Right lobe of liver (tissue), 6 donors: ENCODE measurements at regions not wholly inside any gene's neighbourhood (a gene's known extent, or its start where the extent isn't known, plus 50 kb on each side); places are given as distances from the start of the nearest gene placed in this dataset.

Experiments
- ATAC-seq, 4 donors: fragments of 200-7000 bp; cut with Tn5 transposase; one replicate each; pipeline ENCODE4 v1.9.1; 2020; ENCODE audit warnings: mild to moderate bottlenecking in 4 of 4, moderate library complexity in 4 of 4
- DNase-seq, 3 donors: peaks; one replicate each; pipeline ENCODE4 v3.0.0-alpha.2; 2020
- H3K27ac ChIP-seq, 3 donors: fragments of 200-600 bp; one replicate each; pipeline ENCODE4 v1.8.0; 2022
- H3K27me3 ChIP-seq, 2 donors: fragments of 200-600 bp; one replicate each; pipeline ENCODE4 v1.8.0; 2022
- H3K36me3 ChIP-seq, 4 donors: fragments of 200-600 bp; sonication (generic) in 1 of 4; one replicate each; pipeline versions ENCODE4 v1.5.1 to v1.8.0; 2017 to 2022; ENCODE audit warnings: control low read depth in 1 of 4
- H3K4me1 ChIP-seq, 4 donors: fragments of 200-600 bp; sonication (generic) in 1 of 4; one replicate each; pipeline versions ENCODE4 v1.5.1 to v1.8.0; 2017 to 2022; ENCODE audit warnings: control low read depth in 1 of 4
- H3K4me3 ChIP-seq, 3 donors: fragments of 200-600 bp; one replicate each; pipeline ENCODE4 v1.8.0; 2022
- H3K9me3 ChIP-seq, 4 donors: fragments of 200-600 bp; sonication (generic) in 1 of 4; one replicate each; pipeline versions ENCODE4 v1.5.1 to v1.8.0; 2017 to 2022; ENCODE audit warnings: control low read depth in 1 of 4
- POLR2A ChIP-seq: fragments of 450-650 bp; IDR thresholded peaks from one replicate; pipeline ENCODE4 v1.6.1; 2017; ENCODE audit warnings: antibody characterized with exemption, mild to moderate bottlenecking
- WGBS: methylation state at CpG from one replicate; pipeline ENCODE4 v1.1.6; 2018; ENCODE audit warnings: low coverage, low lambda C conversion rate; ENCODE audit not compliant: insufficient coverage; ENCODE audit errors: missing lambda C conversion rate; 5-methylcytosine and 5-hydroxymethylcytosine counted together
- intact Hi-C, 2 donors: fragments of 100-400 bp; cut with DNase I; formaldehyde crosslinking; loops; one replicate each; pipeline versions ENCODE4 v1.11.2 to v1.14.1; 2022
- TF ChIP-seq, protein P1 (sequence below), 4 donors: fragments of 200-600 bp in 3 of 4; fragments of 450-650 bp in 1 of 4; IDR thresholded peaks; one replicate each; pipeline versions ENCODE4 v1.5.1 to v1.8.0; 2016 to 2022; ENCODE audit warnings: antibody characterized with exemption in 4 of 4, mild to moderate bottlenecking in 2 of 4
- donor health status: DM: no; HTN: yes; CAD: no.
- donor health status: DM: no; HTN: no; CAD: no.
- donor health status: DM: no; HTN: no; CAD: no.
- donor health status: DM: no; HTN: yes; CAD: no.
- donor health status: DM: no; HTN: yes; CAD: no.

DNA sequence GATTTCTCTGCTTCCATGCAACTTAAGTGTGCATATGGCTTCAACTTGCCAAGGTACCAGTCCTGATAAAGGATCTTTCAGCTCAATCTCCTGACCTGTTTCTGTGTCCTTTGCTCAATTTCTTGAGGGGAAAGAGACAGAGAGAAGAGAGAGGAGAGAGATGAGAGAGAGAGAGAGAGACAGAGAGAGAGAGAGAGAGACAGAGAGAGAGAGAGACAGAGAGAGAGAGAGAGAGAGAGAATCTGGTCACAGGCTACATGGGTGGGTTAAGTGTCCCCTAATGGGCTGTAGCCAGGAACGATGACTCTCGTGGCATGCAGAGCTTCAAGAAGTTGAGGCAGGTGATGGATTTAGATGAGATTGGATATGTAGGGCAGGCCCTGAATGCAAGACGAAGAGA, 335.2 kb upstream of the PRKCQ start:
- intact Hi-C loops = loop anchor here in 1 of 2 donors (10.0 kb wide), 1 partner anchor 499 kb away; the partner anchor contains the start of gene SFMBT2
- no peak overlapping the region for H3K27ac ChIP-seq
- ATAC-seq (no peak), DNase-seq (no peak)
- H3K4me3 ChIP-seq = no peak overlapping the region
- WGBS = 70% methylated on average over 3 of the region's 3 CpGs
- no peaks in the 10 kb centered on the region for H3K4me1 ChIP-seq
- H3K27me3 ChIP-seq = no peaks in the 10 kb centered on the region
- no peak for TF ChIP-seq POLR2A
- TF ChIP-seq, protein P1, sequence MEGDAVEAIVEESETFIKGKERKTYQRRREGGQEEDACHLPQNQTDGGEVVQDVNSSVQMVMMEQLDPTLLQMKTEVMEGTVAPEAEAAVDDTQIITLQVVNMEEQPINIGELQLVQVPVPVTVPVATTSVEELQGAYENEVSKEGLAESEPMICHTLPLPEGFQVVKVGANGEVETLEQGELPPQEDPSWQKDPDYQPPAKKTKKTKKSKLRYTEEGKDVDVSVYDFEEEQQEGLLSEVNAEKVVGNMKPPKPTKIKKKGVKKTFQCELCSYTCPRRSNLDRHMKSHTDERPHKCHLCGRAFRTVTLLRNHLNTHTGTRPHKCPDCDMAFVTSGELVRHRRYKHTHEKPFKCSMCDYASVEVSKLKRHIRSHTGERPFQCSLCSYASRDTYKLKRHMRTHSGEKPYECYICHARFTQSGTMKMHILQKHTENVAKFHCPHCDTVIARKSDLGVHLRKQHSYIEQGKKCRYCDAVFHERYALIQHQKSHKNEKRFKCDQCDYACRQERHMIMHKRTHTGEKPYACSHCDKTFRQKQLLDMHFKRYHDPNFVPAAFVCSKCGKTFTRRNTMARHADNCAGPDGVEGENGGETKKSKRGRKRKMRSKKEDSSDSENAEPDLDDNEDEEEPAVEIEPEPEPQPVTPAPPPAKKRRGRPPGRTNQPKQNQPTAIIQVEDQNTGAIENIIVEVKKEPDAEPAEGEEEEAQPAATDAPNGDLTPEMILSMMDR (IDR thresholded peaks at IDR 0.05) = no peak
- H3K36me3 ChIP-seq = no peaks in the 10 kb centered on the region
- no peaks in the 10 kb centered on the region for H3K9me3 ChIP-seq

DNA sequence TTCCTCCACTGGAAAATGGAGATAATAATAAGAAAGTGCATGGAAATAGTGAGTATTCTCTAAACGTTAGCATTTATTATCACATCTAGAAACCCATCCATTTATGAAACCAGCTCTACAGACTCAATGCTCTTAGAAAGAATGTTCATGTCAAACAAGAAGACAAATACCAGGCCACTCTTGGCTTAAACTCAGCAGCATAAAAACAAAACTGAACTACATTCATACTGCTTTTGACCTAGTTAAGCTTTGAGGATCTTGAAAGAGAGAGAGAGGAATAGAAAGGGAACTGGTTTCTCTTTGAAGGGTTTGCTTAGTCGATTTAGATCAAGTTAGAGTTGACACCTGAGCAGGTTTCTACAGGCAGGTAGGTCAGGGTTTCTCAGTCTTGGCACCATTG, 332.9 kb upstream of the PRKCQ start:
- no peak overlapping the region for H3K4me3 ChIP-seq
- 40% methylated on average over 2 of the region's 2 CpGs for WGBS
- H3K27me3 ChIP-seq = no peaks in the 10 kb centered on the region
- TF ChIP-seq POLR2A = no peak
- TF ChIP-seq, protein P1 (IDR thresholded peaks at IDR 0.05) = no peak
- ATAC-seq (no peak), DNase-seq (no peak)
- H3K4me1 ChIP-seq = no peaks in the 10 kb centered on the region
- no peaks in the 10 kb centered on the region for H3K36me3 ChIP-seq
- H3K27ac ChIP-seq = no peak overlapping the region
- no peaks in the 10 kb centered on the region for H3K9me3 ChIP-seq
- intact Hi-C loops = loop anchor here in 1 of 2 donors (10.0 kb wide), 1 partner anchor 502 kb away; the partner anchor contains the start of gene SFMBT2

DNA sequence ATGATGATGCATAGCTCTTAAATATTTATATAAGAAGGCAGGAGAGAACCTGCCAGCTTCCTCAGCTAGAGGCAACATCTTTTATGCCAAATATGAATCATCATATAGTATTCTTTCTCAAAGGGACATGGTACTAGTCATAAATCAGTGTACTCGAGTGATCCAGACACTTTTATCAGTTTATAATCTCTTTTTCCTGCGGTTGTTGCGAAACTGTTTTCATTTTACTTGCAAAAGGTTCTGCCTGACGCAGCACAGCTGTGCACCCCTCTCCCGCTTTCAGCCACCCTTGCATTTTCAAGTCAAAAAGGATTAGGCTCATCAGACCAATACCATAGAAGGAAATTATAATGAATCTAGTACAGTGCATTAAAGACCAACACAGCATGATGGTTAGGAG, 332.3 kb upstream of the PRKCQ start:
- Histone ChIP-seq H3K9me3 (no peaks in the 10 kb centered on the region), H3K36me3 (no peaks in the 10 kb centered on the region), H3K27ac (no peak overlapping the region), H3K27me3 (no peaks in the 10 kb centered on the region), H3K4me1 (no peaks in the 10 kb centered on the region), H3K4me3 (no peak overlapping the region)
- WGBS = 15% methylated on average over 4 of the region's 5 CpGs
- no peak for TF ChIP-seq POLR2A
- TF ChIP-seq, protein P1 (IDR thresholded peaks at IDR 0.05) = no peak
- intact Hi-C loops = loop anchor here in 1 of 2 donors (10.0 kb wide), 1 partner anchor 502 kb away; the partner anchor contains the start of gene SFMBT2
- ATAC-seq (no peak), DNase-seq (no peak)

DNA sequence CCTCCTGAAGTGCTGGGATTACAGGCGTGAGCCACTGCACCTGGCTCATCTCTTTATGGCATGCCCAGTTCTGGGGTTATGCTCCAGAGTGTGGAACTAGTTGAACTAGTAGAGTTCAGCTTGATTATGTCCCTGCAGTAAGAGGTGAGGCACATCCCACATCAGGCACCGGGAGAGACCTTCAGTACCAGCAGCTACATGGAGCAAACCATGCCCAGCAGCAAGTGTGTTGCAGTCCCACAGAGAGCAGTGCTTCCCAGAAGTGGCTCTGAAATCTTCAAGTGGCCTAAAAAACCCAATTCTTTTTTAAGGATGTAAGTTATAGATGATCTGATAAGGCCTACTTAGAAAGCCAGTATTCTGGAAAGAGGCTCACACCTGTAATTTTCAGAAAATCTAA, 331.9 kb upstream of the PRKCQ start:
- no CpG with 5 or more reads among the region's 2 CpGs for WGBS
- Histone ChIP-seq H3K4me1 (no peaks in the 10 kb centered on the region), H3K36me3 (no peaks in the 10 kb centered on the region), H3K9me3 (no peaks in the 10 kb centered on the region), H3K27me3 (no peaks in the 10 kb centered on the region), H3K27ac (no peak overlapping the region), H3K4me3 (no peak overlapping the region)
- DNase-seq = no peak
- ATAC-seq = no peak
- TF ChIP-seq POLR2A = no peak
- TF ChIP-seq, protein P1 (IDR thresholded peaks at IDR 0.05) = no peak
- intact Hi-C loops = loop anchor here in 1 of 2 donors (10.0 kb wide), 1 partner anchor 503 kb away; the partner anchor contains the start of gene SFMBT2
